KMS-11 (cell line): ENCODE measurements at regions not wholly inside any gene's neighbourhood (a gene's known extent, or its start where the extent isn't known, plus 50 kb on each side); places are given as distances from the start of the nearest gene placed in this dataset.

Source experiments
- H2AFZ ChIP-seq: fragments of 200-600 bp; sonication (generic); 2 replicates; pipeline ENCODE4 v1.6.1; 2016; ENCODE audit warnings: antibody characterized with exemption, mixed run types, low read depth
- H3K27ac ChIP-seq: fragments of 200-600 bp; sonication (generic); 2 replicates; pipeline ENCODE4 v1.6.1; 2016; ENCODE audit warnings: mild to moderate bottlenecking, mixed run types
- H3K27me3 ChIP-seq: fragments of 200-600 bp; sonication (generic); 2 replicates; pipeline ENCODE4 v1.6.1; 2017; ENCODE audit warnings: mild to moderate bottlenecking, low read depth, mixed run types, moderate library complexity; ENCODE audit not compliant: insufficient read depth
- H3K36me3 ChIP-seq: fragments of 200-600 bp; sonication (generic); 2 replicates; pipeline ENCODE4 v1.6.1; 2017; ENCODE audit warnings: mild to moderate bottlenecking, mixed run types; ENCODE audit not compliant: insufficient read depth
- H3K4me1 ChIP-seq: fragments of 200-600 bp; sonication (generic); 2 replicates; pipeline ENCODE4 v1.6.1; 2016; ENCODE audit warnings: mild to moderate bottlenecking, low read depth, mixed run types; ENCODE audit not compliant: poor library complexity, severe bottlenecking
- H3K4me2 ChIP-seq: fragments of 200-600 bp; sonication (generic); 2 replicates; pipeline ENCODE4 v1.7.0; 2016; ENCODE audit warnings: mild to moderate bottlenecking, mixed run types
- H3K4me3 ChIP-seq: fragments of 200-600 bp; sonication (generic); IDR thresholded peaks from 2 replicates; pipeline ENCODE4 v1.6.1; 2017; ENCODE audit warnings: low read depth, low read length, mixed read lengths; ENCODE audit not compliant: insufficient read depth
- H3K79me2 ChIP-seq: fragments of 200-600 bp; sonication (generic); 2 replicates; pipeline ENCODE4 v1.6.1; 2016; ENCODE audit warnings: low read depth, mixed run types; ENCODE audit not compliant: insufficient read depth
- H3K9ac ChIP-seq: fragments of 200-600 bp; sonication (generic); 2 replicates; pipeline ENCODE4 v1.6.1; 2016; ENCODE audit warnings: mild to moderate bottlenecking, mixed run types
- H4K20me1 ChIP-seq: fragments of 200-600 bp; sonication (generic); 2 replicates; pipeline ENCODE4 v1.6.1; 2016; ENCODE audit warnings: mild to moderate bottlenecking, mixed run types; ENCODE audit not compliant: insufficient read depth
- CTCF ChIP-seq: fragments of 200-600 bp; sonication (generic); conservative IDR thresholded peaks from 2 replicates; pipeline ENCODE4 v1.6.1; 2017; ENCODE audit warnings: low read depth, mild to moderate bottlenecking, antibody characterized with exemption, low read length, moderate library complexity, mixed read lengths

GRCh38 chr10:44172883-44173607 is 211.9 kb downstream of the CXCL12 start:
- H3K9ac ChIP-seq, result no peak overlapping the region
- H3K79me2 ChIP-seq, result no peaks in the 10 kb centered on the region
- no peaks in the 10 kb centered on the region for H3K4me1 ChIP-seq
- H3K36me3 ChIP-seq, result no peaks in the 10 kb centered on the region
- H2AFZ ChIP-seq, result no peak overlapping the region
- no peak overlapping the region for H3K4me2 ChIP-seq
- H3K27ac ChIP-seq, result no peak overlapping the region
- H4K20me1 ChIP-seq, result no peaks in the 10 kb centered on the region
- no peak for TF ChIP-seq CTCF
- H3K4me3 ChIP-seq, result no peak overlapping the region
- H3K27me3 ChIP-seq, result no peaks in the 10 kb centered on the region

- Histone ChIP-seq H3K79me2 (no peaks in the 10 kb centered on the region), H3K36me3 (no peaks in the 10 kb centered on the region), H3K9ac (no peak overlapping the region), H3K27ac (no peak overlapping the region), H2AFZ (no peak overlapping the region), H3K4me1 (no peaks in the 10 kb centered on the region), H3K4me3 (no peak overlapping the region), H3K4me2 (no peak overlapping the region), H3K27me3 (no peaks in the 10 kb centered on the region), H4K20me1 (no peaks in the 10 kb centered on the region)
- TF ChIP-seq CTCF, result no peak
Observed at GRCh38 chr10:44171765-44172164, 213.1 kb downstream of the CXCL12 start.

- Histone ChIP-seq H3K27me3 (no peaks in the 10 kb centered on the region), H3K4me1 (no peaks in the 10 kb centered on the region), H3K9ac (no peak overlapping the region), H2AFZ (no peak overlapping the region), H3K27ac (no peak overlapping the region), H3K79me2 (no peaks in the 10 kb centered on the region), H3K4me3 (no peak overlapping the region), H3K36me3 (no peaks in the 10 kb centered on the region), H4K20me1 (no peaks in the 10 kb centered on the region), H3K4me2 (no peak overlapping the region)
- no peak for TF ChIP-seq CTCF
Observed at GRCh38 chr10:44168478-44168877, 216.4 kb downstream of the CXCL12 start.

GRCh38 chr10:44167752-44168151 is 217.1 kb downstream of the CXCL12 start:
- no peak overlapping the region for H3K9ac ChIP-seq
- H2AFZ ChIP-seq, result no peak overlapping the region
- H3K36me3 ChIP-seq, result no peaks in the 10 kb centered on the region
- no peak for TF ChIP-seq CTCF
- H3K4me1 ChIP-seq, result no peaks in the 10 kb centered on the region
- no peaks in the 10 kb centered on the region for H3K79me2 ChIP-seq
- H3K4me3 ChIP-seq, result no peak overlapping the region
- H4K20me1 ChIP-seq, result no peaks in the 10 kb centered on the region
- H3K27ac ChIP-seq, result no peak overlapping the region
- H3K27me3 ChIP-seq, result no peaks in the 10 kb centered on the region
- no peak overlapping the region for H3K4me2 ChIP-seq
